Tibial nerve (tissue), 4 donors: ENCODE measurements at regions not wholly inside any gene's neighbourhood (a gene's known extent, or its start where the extent isn't known, plus 50 kb on each side); places are given as distances from the start of the nearest gene placed in this dataset.
"Not testable (repeated sequence)": the region's sequence is repeated elsewhere in the genome, so short reads cannot be mapped to it uniquely, and the experiment has no call there.

Experiments used
- DNase-seq, 2 donors: peaks; one replicate each; pipeline ENCODE4 v3.0.0-alpha.2; 2019; ENCODE audit warnings: low spot score in 2 of 2
- H3K27ac ChIP-seq, 4 donors: fragments of 200-600 bp; sonication (generic) in 3 of 4; one replicate each; pipeline ENCODE4 v1.5.1; 2017 to 2019; ENCODE audit warnings: mild to moderate bottlenecking in 1 of 4
- H3K27me3 ChIP-seq, 2 donors: fragments of 200-600 bp; sonication (generic) in 1 of 2; one replicate each; pipeline versions ENCODE4 v1.5.1 to v1.6.0; 2017 to 2019
- H3K36me3 ChIP-seq, 3 donors: fragments of 200-600 bp; sonication (generic); one replicate each; pipeline ENCODE4 v1.5.1; 2018 to 2019
- H3K4me1 ChIP-seq, 4 donors: fragments of 200-600 bp; sonication (generic) in 3 of 4; one replicate each; pipeline ENCODE4 v1.5.1; 2017 to 2019
- H3K4me3 ChIP-seq, 4 donors: fragments of 200-600 bp; sonication (generic) in 3 of 4; one replicate each; pipeline ENCODE4 v1.5.1; 2017 to 2019; ENCODE audit warnings: mild to moderate bottlenecking in 1 of 4, moderate library complexity in 1 of 4
- H3K9me3 ChIP-seq, 4 donors: fragments of 200-600 bp; sonication (generic) in 3 of 4; one replicate each; pipeline ENCODE4 v1.5.1; 2017 to 2019
- EP300 ChIP-seq, 2 donors: sonication (generic); formaldehyde crosslinking; IDR thresholded peaks; one replicate each; pipeline ENCODE4 v1.6.1; 2017; ENCODE audit warnings: antibody characterized with exemption in 2 of 2, mild to moderate bottlenecking in 1 of 2
- POLR2A ChIP-seq, 2 donors: fragments of 450-650 bp; IDR thresholded peaks; one replicate each; pipeline ENCODE4 v1.6.1; 2017; ENCODE audit warnings: antibody characterized with exemption in 2 of 2, mild to moderate bottlenecking in 2 of 2, moderate library complexity in 2 of 2
- WGBS, 2 donors: methylation state at CpG; one replicate each; pipeline ENCODE4 v1.1.5; 2018; 5-methylcytosine and 5-hydroxymethylcytosine counted together
- TF ChIP-seq, protein P1 (sequence below), 5 experiments: fragments of 200-600 bp in 3 of 5; fragments of 450-650 bp in 2 of 5; sonication (generic) in 3 of 5; IDR thresholded peaks; one replicate each; pipeline ENCODE4 v1.5.1; 2016 to 2019; ENCODE audit warnings: antibody characterized with exemption in 5 of 5, mild to moderate bottlenecking in 3 of 5, moderate library complexity in 2 of 5

DNA sequence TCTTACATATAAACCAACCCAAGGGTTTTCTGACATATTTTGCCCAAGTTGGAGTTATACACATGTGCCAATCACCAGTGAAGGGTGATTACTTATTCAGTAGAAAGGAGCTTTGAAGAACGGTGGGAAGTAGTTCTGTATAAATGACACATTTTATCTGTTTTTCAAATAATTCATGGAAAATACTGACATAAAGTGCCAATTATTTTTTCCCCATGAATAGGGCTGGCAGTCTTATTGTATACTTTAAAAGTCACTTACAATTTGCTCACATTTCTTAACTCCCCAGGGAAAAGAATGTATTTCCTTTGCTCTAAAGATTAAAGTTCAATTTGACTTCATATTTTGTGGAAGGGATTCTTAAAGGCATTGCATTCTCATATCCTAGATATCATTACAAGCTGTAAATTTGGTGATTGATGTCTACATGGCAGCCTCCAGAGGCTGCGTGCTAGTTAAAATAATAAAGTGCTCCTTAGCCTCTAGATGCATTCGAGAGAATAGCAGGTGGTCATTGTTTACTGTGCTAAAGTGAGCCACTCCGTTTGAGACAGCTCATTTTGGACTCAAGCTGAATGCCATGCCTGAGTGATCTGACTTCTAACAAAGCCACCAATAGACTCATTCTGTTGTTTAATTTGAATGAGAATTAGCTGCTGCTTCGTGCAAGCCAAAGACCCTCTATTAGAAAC is 148.8 kb upstream of the NRP1 start:
- Histone ChIP-seq H3K4me1 (peaks cover 0 to 3% (median 2%) of the 10 kb centered on the region in 4 donors), H3K27ac (no peak overlapping the region), H3K9me3 (no peaks in the 10 kb centered on the region), H3K36me3 (no peaks in the 10 kb centered on the region), H3K4me3 (no peak overlapping the region), H3K27me3 (no peaks in the 10 kb centered on the region)
- DNase-seq: no peak
- TF ChIP-seq POLR2A (IDR thresholded peaks at IDR 0.05): no peak
- TF ChIP-seq, protein P1, sequence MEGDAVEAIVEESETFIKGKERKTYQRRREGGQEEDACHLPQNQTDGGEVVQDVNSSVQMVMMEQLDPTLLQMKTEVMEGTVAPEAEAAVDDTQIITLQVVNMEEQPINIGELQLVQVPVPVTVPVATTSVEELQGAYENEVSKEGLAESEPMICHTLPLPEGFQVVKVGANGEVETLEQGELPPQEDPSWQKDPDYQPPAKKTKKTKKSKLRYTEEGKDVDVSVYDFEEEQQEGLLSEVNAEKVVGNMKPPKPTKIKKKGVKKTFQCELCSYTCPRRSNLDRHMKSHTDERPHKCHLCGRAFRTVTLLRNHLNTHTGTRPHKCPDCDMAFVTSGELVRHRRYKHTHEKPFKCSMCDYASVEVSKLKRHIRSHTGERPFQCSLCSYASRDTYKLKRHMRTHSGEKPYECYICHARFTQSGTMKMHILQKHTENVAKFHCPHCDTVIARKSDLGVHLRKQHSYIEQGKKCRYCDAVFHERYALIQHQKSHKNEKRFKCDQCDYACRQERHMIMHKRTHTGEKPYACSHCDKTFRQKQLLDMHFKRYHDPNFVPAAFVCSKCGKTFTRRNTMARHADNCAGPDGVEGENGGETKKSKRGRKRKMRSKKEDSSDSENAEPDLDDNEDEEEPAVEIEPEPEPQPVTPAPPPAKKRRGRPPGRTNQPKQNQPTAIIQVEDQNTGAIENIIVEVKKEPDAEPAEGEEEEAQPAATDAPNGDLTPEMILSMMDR (IDR thresholded peaks at IDR 0.05): no peak
- TF ChIP-seq EP300 (IDR thresholded peaks at IDR 0.05): no peak
- 36 to 45% methylated on average over 5 of the region's 5 CpGs for WGBS, 2 donors

DNA sequence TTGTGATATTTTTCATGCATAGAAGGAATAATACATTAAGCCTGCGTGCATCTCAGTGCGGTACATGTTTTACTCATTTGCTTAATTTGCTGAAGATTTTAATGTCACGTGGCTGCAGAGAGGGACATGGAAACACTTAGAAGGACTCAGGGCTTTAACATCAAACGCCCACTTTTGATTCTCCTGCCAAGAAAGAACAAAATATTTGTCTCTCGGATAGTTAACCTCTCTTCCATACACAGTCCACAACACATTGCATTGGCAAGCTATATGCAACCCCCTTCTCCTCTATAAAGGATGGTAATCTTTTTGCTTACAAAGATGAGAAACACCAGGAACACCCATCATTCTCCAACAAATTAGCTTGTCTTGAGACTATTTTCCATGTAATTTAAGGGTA is 148.0 kb upstream of the NRP1 start:
- Histone ChIP-seq H3K4me1 (peaks cover 0 to 3% (median 2%) of the 10 kb centered on the region in 4 donors), H3K27ac (no peak overlapping the region), H3K27me3 (no peaks in the 10 kb centered on the region), H3K9me3 (no peaks in the 10 kb centered on the region), H3K4me3 (no peak overlapping the region), H3K36me3 (no peaks in the 10 kb centered on the region)
- TF ChIP-seq, protein P1 (IDR thresholded peaks at IDR 0.05): no peak
- no peak for TF ChIP-seq POLR2A (IDR thresholded peaks at IDR 0.05)
- TF ChIP-seq EP300 (IDR thresholded peaks at IDR 0.05): no peak
- 72 to 76% methylated on average over 5 of the region's 5 CpGs for WGBS, 2 donors
- DNase-seq: no peak

DNA sequence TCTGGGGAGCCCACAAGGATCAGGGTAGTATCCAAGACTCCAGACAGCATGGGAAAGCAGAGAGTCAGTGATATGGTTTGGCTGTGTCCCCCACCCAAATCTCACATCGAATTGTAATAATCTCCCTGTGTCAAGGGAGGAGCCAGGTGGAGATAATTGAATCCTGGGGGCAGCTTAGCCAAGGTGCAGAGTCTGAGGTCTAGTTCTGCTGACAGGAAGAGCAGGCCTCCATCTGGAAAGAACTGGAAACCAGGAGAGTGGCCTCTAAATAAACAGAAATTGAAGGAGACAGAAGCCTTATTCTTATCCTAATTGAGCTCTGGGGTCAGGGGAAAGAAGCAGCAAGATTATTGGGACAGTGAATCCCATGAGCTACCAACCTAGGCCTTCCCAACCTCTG is 146.7 kb upstream of the NRP1 start:
- DNase-seq: no peak
- H3K4me1 ChIP-seq: peaks cover 0 to 3% (median 2%) of the 10 kb centered on the region in 4 donors
- no peaks in the 10 kb centered on the region for H3K36me3 ChIP-seq
- no peak overlapping the region for H3K27ac ChIP-seq
- H3K4me3 ChIP-seq: no peak overlapping the region
- H3K9me3 ChIP-seq: no peaks in the 10 kb centered on the region
- 86 to 95% methylated on average over 1 of the region's 1 CpG for WGBS, 2 donors
- TF ChIP-seq EP300 (IDR thresholded peaks at IDR 0.05): no peak
- no peak for TF ChIP-seq POLR2A (IDR thresholded peaks at IDR 0.05)
- TF ChIP-seq, protein P1 (IDR thresholded peaks at IDR 0.05): no peak
- H3K27me3 ChIP-seq: no peaks in the 10 kb centered on the region

DNA sequence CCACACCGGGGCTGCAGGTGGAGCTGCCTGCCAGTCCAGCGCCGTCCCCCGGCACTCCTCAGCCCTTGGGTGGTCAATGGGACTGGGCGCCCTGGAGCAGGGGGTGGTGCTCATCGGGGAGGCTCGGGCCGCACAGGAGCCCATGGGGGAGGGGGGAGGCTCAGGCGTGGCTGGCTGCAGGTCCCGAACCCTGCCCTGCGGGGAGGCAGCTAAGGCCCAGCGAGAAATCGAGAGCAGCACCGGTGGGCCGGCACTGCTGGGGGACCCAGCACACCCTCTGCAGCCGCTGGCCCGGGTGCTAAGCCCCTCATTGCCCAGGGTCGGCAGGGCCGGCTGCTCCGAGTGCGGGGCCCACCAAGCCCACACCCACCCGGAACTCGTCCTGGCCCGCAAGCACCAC is 145.9 kb upstream of the NRP1 start:
- H3K4me1 ChIP-seq, H3K27me3 ChIP-seq, H3K9me3 ChIP-seq, H3K36me3 ChIP-seq, DNase-seq, H3K4me3 ChIP-seq, H3K27ac ChIP-seq: not testable (repeated sequence)
- WGBS, 2 donors: 94 to 98% methylated on average over 9 to 24 of the region's 24 CpGs

DNA sequence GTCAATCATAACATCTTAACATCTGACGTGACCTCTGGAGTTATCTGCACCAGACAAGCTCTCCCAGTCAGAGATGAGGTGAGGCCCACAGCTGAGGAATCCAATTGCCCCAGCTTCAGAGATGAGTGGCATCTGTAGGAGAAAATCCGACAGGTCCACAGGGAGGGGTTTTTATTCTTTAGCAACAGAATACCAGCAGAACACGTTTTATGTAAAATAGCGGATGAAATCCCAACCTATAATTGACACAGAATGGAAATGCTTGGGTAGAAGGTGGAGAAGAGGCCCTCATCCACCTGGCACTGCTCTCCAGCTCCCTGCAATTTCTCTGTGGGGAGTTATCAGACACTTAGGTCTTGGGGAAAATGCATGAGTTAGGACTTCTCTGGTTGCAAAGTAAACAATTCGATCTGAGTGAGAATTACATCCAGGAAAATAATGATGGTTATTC is 144.2 kb upstream of the NRP1 start:
- H3K4me3 ChIP-seq: no peak overlapping the region
- WGBS, 2 donors: 90 to 91% methylated on average over 5 of the region's 5 CpGs

More for the DNA sequence above, 144.2 kb upstream of the NRP1 start:
- no peaks in the 10 kb centered on the region for H3K27me3 ChIP-seq
- no peak for DNase-seq
- H3K27ac ChIP-seq: no peak overlapping the region
- H3K4me1 ChIP-seq: no peaks in the 10 kb centered on the region
- no peaks in the 10 kb centered on the region for H3K9me3 ChIP-seq
- no peaks in the 10 kb centered on the region for H3K36me3 ChIP-seq
- TF ChIP-seq POLR2A (IDR thresholded peaks at IDR 0.05) (no peak), EP300 (IDR thresholded peaks at IDR 0.05) (no peak)
- TF ChIP-seq, protein P1 (IDR thresholded peaks at IDR 0.05): no peak
